NCI-H69 (cell line): ENCODE measurements at regions not wholly inside any gene's neighbourhood (a gene's known extent, or its start where the extent isn't known, plus 50 kb on each side); places are given as distances from the start of the nearest gene placed in this dataset.

Experiments
- DNase-seq: peaks from one replicate; lab custom pipeline; 2025; lab: John Stamatoyannopoulos, UW

DNA sequence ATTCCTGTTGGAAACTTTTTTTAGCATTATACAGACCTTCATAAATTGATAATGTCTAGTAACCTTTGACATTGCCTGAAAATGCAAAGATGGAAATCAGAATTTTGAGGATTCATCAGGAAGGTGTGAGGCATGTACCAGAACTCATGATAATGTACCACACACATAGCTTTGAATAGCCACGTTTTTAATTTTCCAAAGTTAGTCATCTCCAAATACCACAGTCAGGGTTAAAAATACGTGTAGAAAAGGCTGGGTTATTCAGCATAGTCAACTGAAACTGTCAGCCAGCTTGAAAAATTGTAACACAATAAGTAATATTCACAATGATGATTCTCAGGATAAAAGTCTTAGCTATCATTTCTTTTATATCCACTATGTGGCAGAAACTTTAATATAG lies 102.0 kb upstream of the THRB start:
- no peak for DNase-seq

DNA sequence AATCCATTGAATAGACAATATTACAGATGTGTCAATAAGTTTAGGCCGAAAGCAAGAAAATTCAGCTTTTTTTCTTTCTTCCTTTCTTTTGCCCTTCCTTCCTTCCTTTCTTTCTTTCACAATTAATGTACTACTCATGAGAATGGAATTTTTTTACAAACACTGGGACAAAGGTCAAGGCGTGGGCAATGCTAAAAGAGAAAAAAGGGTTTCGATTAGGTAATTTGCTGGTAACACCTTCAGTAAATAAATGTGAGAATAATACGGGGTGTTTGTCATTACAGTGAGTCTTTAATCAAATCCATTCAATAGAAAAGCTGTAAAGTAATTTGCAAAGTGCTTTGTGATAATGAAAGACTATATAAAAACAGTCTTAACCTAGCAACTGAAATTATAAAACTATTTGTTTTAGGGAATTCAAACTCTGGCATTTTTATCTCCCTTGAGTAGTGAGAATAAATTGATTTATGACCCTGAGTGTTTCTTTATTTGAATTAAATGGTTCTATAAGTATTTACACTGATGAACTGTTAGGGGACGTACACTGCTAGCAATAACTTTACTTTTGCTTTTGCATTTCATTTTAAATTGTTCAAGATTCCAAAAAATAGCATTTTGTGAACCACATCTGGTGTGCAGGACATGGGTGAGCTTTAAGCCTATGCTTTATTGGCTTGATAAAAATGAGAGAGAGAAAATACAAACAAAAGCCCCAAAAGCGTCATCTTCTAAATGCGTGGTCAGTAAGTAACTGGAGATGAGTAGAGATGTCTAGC lies 104.2 kb upstream of the THRB start:
- DNase-seq: peak; percentile 75

DNA sequence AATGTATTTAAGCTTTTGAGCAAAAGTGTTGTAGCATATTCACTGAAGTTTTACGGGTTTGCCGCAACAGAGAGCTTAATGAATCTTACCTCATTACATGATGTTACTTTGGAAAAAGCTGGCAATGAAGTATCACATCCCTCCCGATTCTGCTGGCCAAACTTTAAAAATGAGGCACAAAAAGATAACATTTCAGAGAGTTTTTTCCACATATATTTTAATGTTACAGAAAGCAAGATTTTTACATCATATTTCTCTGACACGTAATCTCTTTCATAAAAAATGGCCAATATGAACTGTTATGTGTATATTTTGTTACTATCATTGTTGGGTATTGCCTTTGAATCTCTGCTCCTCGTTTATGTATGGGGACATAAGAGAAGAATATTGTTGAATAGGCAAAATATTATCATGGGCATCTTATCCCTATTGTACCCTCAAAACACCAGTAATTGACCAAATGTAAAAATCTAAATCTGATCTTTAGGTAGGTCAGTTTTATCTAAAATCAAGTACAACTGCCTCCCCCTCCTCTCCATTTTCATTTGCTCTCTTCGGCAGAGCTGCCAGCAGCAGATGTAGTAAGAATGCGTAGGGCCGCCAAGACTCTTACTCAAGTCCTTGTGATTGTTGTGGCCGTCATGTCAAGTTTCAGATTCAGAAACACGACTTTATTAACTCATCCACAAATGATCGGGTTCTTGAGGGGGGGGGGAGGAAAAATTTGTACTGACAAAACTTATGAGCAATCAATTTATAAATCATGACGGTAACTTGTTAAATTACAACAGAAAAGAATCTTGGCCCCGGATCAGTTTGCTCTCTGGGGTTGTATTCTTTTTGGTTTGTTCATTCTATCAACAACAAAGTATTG lies 106.7 kb upstream of the THRB start:
- no peak for DNase-seq

DNA sequence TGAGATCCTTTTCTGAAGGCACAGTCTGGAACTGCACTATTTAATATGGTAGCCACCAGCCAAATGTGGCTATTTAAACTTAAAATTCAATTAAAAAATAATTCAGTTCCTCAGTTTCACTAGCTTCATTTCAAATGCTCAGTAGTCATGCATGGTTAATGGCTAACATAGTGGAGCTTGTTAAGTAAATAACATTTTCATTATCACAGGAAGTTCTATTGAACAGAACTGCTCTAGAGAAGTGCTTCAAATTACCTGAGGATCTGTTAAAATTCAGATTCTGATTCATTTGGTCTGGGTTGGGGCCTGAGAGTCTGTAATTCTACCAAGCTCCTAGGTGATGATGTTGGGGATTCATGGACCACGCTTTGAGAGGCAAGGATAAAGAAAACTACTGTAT lies 109.6 kb upstream of the THRB start:
- DNase-seq: no peak

DNA sequence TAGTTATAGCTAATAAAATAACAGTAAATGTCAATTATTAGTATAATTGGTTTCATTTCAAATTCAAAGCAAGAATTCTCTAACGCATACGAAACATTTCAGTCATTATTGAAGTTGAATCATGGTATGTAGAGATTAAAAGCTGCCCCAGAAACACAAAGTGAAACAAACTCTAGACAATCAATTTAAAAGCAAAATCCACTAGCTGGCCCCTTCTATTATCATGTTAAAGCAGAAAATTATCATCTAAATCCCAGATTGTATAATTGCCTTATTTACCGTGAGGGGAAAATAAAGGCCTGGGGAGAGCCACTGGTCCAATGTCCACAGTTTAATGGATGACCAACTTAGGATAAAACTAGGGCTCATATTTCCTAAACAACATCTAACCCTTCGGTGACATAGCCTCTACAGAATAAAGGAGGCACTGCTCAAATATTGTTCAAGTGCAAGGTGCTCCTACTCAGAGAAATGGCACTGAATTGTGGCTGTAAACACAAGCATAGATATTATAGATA lies 110.9 kb upstream of the THRB start:
- peak; percentile 55 for DNase-seq

DNA sequence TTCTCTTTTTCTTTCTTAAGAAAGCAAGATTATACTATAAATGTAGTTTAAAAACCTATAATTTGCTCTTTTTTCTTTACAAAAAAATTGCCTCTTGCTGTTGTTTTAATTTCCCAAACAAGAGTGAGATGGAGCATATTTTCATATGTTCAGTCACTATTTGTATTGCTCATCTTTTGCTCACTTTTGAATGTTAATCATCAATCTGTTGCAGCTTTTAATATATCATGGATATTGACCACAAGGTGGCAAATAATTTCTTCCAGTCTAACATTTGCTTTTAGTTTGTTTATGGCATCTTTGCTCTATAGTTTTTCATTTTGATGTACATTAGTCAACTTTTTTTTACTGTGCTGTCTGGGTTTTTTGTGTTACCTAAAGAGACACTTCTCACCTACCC lies 112.6 kb upstream of the THRB start:
- DNase-seq: no peak

DNA sequence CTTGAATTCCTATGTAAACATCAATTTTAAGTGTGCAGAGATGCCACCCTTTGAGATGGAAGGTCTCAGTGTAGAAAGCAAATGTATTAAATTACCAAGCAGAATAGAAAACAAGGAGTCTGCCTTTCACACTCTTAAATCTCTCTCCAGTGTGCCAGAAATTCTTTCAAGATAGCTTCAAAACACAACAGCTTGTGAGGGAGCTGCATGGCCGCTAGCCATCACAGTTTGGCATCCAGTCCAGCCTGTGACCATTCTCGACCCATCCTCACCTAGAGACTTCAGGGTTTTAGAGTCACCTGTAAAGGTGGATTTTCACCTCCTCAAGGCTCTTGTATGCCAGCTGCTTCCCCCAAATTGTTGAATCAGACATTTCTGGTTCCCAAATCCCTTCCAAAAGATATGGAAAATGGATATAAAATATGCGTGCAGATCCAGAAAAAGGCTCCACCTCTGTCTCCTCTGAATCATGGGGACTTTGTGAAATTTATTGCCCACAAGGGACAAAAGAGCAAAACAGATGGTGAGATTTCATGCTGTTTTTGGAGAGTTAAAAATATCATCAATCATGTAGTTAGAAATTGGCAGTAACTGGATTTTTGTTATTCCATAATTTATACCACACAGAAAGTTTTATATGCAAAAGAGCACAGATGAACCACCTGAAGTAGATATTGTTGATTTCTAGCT lies 114.2 kb upstream of the THRB start:
- DNase-seq: peak; percentile 82

DNA sequence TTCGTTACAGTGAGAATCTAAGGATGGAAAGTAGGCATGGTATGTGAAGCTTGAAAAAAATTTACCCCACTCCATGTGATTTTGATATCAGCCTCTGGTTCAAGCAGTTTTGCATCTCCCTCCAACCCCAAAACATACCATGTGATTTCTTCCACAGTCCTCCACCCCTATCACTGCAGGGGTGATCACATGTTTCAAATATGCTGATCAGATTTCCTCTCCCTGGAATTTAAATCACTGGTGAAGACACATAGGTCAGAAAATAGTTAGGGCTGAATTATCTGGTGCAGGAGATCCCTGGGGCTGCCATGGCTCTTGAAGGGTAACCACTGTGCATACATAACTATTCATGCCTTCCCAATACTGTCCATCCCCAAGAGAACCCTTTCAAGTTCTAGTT lies 119.7 kb upstream of the THRB start:
- peak; percentile 20 for DNase-seq

DNA sequence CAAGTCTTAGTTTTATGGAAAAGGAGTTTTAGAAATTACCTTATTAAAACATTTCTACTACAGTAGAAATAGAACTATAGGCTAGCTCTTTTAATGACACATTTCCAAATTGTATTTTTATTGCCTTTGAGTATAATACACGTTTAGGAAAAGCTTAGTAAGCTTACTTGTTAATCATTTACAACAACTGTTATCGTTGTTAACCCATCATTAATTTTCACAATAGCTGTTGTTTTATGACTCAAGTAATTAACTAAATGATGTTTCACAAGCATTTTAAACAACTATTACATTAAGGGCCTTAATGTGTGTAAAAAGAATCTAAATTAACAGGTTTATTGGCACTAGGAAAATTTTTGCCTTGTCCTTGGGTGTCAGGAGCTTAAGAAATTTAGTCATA lies 120.5 kb upstream of the THRB start:
- DNase-seq: no peak

DNA sequence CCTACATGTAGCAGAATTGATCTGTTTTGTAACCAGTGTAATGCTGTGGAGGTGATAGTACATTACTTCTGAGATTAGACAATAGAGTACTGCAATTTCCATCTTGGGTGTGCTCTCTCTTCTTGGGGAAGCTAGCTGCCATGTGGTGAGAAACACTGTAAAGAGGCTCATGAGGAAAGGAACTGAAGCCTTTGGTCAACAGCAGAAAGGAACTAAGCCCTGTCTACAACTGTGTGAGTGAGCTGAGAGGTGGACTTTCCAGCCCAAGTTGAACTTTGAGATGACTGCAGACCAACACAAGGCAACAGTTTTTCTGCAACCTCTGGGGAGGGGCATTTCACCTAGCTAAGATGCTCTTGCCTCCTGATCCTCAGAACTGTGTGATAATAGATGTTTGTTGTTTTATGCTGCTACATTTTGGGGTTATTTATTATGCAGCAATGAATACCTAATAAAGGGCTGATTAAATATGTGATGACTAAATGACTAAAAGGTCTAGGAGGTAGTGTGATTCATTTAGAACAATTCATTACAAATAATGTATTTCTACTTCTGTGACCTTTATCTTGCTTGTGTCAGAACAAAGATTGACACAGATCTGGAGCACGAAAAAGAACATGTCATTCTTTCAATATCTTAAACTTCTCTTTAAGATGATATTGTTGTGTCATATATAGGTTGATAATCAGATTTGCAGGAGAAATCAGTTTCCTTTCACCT lies 121.6 kb upstream of the THRB start:
- DNase-seq: no peak

DNA sequence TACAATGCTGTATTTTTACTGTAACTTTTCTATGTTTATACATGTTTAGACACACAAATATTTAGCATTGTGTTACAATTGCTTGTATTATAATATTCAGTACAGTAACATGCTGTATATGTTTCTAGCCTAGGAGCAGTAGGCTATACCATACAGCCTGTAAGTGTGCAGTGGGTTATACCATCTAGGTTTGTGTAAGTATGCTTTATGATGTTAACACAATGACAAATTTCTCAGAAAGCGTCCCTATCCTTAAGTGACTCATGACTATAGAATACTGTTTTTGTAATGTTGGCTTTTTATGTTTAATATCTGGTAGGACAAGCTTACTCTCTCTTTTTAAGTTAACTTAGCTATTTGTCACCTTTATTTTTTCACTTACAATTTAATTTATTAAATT lies 127.5 kb upstream of the THRB start:
- DNase-seq: peak; percentile 5

DNA sequence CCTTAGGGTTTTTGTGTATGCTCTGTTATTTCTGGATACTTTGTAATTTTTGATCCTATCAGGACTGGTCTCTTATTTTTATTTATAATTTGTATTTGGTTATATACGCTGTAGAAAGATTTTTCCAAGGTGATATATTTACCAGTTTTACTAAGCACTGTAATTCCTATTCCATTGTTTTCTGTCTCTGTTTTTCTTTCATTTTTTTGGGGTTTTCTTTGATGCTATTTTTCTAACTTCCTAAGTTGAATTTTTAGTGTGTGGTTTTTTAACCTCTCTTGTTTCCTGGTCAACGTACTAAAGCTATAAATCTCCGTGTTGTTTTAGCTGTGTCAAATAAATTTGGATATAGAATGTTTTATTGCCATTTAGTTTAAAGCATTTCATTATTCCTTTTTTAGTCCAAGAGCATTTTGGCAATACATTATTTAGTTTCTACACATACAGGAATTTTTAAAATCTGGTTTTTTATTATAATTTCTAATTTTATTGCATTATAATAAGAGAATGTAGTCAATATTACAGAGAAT lies 128.1 kb upstream of the THRB start:
- no peak for DNase-seq

DNA sequence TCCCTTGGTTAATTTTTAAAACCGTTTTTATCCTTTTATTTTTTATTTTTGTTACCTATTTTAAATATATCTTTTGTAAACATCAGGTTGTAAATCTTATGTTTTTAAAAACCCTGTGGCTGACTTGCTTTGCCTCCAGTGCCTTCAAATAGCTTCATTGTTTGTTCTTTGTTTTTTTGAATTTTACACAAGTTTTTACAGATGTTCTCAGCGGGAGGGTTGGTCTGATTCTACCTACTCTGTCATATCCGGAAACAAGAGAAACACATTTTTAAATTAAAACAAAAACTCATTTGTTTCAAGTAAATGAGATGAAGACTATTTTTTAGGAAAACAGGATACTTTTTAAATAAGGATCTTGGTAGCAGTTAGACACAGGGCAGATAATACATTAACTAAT lies 129.0 kb upstream of the THRB start:
- no peak for DNase-seq

DNA sequence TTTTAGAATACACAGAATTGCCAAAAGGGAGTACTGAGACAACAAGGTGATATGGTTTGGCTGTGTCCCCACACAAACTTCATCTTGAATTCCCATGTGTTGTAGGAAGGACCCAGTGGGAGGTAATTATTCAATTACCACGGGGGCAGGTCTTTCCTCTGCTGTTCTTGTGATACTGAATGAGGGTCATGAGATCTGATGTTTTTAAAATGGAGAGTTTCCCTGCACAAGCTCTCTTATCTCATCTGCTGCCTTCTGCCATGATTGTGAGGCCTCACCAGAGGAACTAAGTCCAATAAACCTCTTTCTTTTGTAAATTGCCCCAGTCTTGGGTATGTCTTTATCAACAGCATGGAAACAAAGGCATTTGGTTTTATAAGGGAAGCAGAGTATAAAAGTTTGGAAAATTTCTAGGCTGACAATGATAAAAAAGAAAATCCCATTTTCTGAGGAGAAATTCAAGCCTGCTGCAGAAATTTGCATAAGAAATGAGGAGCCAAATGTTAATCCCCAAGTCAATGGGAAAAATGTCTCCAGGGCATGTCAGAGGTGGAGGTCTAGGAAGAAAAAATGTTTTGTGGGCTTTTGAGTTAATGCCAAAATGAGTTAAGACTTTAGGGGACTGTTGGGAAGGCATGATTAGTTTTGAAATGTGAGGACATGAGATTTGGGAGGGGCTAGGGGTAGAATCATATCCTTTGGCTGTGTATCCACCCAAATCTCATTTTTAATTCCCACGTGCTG lies 130.5 kb upstream of the THRB start:
- no peak for DNase-seq

DNA sequence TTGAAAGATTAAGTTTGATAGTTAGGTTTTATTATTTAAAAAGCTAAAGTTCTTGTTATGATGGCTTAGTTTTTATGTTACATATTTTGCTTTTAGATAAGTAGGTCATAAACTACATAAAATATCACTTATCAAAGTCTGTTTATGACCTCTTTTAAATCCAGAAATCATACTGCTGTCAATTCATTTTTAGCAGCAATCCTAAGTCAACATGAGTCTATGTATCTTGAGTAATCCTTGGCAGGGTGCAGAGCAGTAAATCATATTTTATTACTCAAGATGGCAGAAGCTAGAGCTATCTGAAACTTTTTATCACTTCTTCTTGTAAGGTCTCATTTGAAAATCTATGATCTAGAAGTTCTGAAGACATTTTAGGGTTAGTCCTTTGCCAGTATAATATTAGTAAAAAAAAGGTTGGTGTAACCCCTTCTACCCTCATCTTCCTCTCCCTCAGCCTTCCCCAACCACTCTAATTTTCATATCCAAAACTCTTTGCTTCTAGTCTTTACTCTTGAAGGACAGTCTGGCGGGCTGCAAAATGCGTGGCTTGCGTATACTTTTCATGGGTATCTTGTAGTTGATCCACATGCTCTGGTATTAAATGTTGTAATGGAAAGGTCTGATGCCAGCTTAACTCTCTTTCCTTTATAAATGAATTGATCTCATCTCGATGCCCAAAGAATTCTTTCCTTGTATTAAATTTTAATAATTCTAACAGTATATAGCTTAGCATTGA lies 134.0 kb upstream of the THRB start:
- peak; percentile 46 for DNase-seq

DNA sequence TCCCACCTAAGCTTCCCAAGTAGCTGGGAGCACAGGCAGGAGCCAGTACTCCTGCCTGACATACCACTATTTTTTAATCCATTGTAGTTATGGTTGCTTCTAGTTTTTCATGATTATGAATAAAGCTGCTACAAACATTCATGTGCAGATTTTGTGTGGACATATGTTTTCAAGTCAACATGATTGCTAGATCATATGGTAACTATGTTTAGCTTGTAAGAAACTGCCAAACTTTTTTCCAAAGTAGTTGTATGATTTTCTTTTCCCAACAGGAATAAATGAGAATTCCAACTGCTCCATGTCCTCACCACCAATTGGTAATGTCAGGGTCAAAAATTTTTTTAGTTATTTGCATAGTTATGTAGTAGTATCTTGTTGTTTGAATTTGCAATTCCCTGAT lies 136.8 kb upstream of the THRB start:
- DNase-seq: no peak

DNA sequence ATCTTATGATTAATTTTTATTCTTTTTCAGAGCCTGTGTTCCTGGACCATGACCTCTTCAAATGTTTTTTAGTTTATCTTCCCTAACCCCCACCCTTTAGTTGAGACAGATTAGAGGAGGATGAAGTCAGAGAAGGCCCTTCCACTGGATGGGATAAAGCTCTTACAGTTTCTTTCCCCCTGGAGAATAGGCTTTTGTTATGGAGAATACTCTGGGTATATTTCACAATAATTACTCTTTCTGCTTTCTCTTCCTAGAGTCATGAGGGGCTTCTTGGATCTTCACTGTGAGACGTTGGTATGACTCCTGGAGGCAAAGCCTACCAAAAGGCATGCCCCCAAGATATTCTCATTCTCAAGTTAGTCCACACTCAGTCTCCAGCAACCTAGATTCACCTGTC lies 144.4 kb upstream of the THRB start:
- DNase-seq: no peak

DNA sequence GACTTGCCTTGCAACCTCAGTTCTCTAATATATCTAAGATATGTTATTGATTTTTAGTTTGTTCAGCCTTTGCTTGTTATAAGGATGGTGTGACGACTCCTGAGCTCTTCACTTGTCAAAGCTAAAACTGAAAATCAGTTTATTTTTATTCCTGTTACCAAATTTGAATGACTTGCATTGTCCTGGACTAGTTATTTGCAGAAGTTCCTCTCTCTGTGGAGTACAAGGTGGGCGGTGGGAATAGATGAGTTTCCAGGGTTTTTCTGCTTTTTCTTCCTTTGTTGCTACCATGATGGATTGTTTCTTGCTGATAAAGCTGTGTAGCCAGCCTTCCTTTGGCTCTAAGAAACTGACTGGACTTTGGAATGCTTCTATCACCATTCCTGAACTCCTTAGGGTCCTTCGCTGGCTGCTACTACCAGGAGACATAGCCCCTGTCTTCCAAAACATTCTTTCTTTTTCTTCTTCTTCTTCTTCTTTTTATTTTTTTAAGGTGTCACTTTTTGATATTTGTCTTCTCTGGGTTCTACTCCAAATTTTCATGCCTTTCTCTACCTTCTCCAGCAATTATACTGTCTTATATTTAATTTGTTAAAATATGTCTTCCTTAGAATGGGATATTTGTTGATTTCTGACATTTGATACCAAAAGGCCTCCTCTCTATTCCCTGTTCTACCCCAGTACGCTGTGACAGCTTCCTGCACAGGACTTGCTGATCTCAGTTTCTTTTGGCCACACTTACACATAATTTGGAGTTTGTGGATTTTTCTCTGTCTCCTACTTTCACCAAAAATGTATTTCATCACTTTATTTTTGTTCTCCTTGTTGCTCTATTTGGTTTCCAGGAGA lies 145.1 kb upstream of the THRB start:
- DNase-seq: no peak

DNA sequence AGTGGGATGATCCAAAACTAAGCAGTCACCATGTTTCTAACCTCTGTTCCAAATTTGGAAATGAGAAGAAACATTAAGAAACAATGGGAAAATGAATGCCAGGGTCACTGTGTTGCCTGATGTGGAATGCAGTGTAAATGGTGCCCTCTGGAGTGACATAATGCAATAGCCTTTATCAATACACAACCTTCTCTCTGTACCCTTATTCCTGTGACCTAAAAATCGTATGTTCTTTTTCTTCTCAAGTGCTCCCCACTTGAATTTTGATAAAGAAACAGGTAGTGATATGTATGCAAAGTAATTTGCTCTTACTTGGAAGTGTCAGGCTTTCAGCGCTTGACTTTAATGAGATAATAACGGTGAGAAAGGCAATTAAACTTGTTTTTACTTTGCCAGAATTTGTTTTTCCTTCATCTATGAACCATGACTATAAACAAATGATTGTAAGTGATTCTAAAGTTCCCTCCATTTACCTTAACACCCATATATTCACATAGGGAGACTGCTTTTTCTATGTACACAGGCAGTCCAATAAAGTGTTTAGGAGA lies 145.8 kb upstream of the THRB start:
- peak; percentile 67 for DNase-seq
